ENCODE measurements at regions not wholly inside any gene's neighbourhood (a gene's known extent, or its start where the extent isn't known, plus 50 kb on each side); places are given as distances from the start of the nearest gene placed in this dataset.

DNA sequence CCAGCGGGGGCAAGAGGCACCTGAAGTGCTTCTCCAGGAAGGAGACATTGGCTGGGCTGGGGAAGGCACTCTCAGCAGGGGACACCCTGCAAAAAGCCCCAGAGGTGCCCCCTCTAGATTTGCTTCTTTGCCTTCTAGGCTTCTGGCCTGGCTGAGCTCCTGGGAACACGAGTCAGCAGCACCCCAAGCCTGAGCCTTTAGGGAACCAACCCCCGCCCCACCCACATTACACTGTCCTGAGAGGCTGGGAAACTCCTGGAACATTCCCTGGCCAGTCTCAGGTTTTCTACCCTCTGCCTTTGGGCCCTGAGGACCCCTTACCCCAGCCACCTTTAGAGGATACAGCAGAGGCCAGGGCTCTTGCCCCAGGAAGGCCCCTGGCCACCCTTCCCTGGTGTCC is 108.4 kb upstream of the LINGO1 start:
- TF ChIP-seq GATA2 (IDR thresholded peaks at IDR 0.05; ENCODE audit: low read depth, low read length), result no peak
- no peak for TF ChIP-seq GATA3 (IDR thresholded peaks at IDR 0.05; ENCODE audit: low read depth, low read length)
